Head of caudate nucleus (tissue), 42 donors: ENCODE measurements at regions not wholly inside any gene's neighbourhood (a gene's known extent, or its start where the extent isn't known, plus 50 kb on each side); places are given as distances from the start of the nearest gene placed in this dataset.
A peak's percentile ranks its signal among the peaks of the same experiment; 100 is the strongest.
"Not testable (repeated sequence)": the region's sequence is repeated elsewhere in the genome, so short reads cannot be mapped to it uniquely, and the experiment has no call there.

ENCODE experiments used
- DNase-seq, 42 donors: peaks; one replicate each; pipeline versions ENCODE4 v3.0.0 to v3.0.0-alpha.2; 2020 to 2021; ENCODE audit warnings: mixed read lengths in 7 of 42
- intact Hi-C: fragments of 100-400 bp; cut with DNase I; formaldehyde crosslinking; loops from one replicate; pipeline ENCODE4 v1.15.0; 2022

DNA sequence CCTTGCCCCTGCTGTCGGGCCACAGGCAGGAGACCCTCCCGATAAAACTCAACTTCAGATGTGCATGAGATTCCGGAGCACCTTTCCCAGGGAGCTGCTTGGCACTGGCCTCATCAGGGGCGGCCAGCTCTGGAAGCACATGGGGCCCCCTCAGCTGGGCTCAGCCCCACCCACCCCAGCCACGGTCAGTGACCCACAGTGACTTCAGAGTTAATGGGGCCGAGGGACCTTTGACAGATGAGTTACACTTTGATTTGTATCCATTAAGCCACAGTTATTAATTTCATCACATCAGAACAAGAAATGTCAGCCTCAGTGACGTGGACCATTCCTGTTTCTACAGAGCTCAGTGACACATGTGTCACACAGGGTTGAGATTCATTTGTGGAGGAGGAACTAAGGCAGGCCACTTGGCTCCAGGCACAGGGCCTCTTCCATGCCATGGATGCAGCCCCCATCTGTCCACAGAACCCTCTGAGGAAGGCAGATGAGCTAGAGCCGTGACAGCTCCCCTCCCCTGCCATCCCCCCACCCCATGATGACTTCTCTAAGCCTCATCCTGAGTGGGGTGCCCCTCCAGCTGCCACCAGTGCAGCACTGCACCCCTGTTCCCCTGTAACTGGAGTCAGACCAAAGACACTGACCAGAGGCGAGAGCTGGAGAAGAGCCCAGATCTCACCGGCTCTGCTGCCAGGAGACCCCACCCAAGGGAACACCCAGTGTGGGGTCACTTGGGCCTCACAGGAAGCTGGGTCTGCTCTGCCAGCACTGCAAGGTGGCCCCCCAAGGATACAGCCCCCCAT is 69.4 kb upstream of the ADAMTS2 start:
- DNase-seq = peak in 3 of 42 donors; percentile 18 to 31 (median 19)
- intact Hi-C loops = no loop called here

DNA sequence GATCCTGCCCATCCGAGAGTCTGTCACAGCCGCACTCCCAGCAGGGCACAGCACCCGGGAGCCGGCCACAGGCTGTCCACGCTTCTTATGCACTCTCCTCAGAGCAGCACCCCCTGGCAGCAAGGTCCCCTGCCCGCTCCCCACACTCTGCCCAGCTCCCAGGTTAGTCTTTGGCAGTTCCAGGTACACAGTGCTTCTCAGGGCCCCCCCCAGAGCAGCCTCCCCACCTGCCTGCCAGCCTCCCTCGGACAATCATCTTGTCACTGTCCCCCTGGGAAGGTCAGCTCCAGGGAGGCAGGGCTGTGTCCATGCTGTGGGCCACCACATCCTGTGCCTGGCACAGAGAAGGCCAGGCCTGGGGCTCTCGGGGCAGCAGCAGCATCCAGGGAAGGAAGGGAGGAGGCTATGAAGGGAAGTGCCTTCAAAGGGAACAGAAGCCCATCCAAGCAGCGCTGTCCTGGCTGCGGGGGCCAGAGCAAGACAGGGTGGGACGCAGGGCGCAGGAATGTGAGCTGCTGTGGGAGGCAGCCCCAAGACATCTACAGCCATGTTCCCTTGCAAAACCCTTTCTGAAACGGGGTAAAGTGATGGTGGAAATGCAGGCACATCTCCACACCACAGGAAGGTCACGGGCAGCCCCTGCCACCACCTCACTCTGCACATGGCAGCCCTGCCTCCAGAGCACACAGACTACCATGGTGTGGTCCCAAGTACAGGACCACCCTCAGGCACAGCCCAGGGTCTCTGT is 68.6 kb upstream of the ADAMTS2 start:
- peak in 2 of 42 donors; percentile 17 to 31 for DNase-seq
- intact Hi-C loops = no loop called here

DNA sequence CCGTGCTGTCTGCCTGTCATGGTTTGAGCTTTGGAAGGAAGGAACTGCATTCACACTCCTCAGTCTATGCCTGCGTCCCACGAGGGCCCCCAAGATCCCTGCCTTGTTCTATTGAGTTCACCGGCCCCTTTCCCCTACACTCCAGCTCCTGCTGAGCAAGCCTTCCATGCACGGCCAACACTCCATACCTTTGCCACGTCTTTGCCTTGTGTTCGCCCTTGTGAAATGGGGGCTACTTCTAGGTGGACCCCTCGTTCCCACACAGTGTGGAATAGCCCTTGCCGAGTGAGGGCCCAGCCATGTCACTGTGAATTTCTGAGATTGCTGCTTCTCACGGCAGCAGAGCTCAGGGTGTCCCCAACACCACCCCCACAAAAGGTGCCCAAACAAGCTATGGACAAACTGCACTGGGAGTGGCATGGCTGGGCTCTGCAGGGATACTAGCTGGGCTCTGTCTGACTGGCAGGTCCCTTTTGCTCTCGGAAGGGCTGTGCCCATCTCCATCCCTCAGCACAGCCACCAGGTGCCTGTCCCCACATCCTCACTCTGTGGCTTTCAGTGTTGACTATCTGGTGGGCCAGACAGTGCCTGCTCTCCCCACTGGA is 67.9 kb upstream of the ADAMTS2 start:
- DNase-seq = peak in 2 of 42 donors; percentile 22 to 26
- intact Hi-C loops = no loop called here

DNA sequence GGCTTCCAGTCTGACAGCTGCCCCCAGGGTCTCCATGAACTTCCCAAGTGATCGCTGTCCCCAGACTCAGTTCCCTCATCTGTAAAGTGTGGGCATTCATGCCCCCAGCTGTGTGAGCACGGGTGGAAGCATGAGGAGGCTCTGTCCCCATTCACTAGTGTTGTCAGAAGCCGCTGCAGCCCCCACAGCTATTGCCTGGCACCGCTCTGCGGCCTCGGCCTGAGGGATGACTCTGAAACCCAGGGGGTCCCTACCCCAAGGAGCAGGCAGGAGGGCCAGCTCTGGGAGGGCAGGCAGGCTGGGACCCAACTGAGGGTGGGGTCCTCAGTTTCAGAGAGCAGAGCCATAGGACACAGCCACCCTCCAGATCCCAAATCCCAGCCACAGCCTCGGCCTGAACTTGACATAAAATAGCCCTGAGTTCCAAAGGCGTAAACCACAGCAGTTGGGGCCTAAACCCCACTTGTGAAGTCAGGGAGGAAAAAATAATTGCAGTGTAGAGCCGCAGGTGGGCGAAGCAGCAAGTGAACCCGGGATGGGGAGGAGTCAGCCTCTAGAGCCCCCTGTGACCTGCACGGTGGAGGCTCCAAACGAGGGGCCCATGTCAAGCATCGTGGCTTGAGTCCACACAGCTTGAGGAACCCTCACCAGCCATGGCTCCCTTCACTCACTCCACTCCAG is 66.0 kb upstream of the ADAMTS2 start:
- intact Hi-C loops = no loop called here

DNA sequence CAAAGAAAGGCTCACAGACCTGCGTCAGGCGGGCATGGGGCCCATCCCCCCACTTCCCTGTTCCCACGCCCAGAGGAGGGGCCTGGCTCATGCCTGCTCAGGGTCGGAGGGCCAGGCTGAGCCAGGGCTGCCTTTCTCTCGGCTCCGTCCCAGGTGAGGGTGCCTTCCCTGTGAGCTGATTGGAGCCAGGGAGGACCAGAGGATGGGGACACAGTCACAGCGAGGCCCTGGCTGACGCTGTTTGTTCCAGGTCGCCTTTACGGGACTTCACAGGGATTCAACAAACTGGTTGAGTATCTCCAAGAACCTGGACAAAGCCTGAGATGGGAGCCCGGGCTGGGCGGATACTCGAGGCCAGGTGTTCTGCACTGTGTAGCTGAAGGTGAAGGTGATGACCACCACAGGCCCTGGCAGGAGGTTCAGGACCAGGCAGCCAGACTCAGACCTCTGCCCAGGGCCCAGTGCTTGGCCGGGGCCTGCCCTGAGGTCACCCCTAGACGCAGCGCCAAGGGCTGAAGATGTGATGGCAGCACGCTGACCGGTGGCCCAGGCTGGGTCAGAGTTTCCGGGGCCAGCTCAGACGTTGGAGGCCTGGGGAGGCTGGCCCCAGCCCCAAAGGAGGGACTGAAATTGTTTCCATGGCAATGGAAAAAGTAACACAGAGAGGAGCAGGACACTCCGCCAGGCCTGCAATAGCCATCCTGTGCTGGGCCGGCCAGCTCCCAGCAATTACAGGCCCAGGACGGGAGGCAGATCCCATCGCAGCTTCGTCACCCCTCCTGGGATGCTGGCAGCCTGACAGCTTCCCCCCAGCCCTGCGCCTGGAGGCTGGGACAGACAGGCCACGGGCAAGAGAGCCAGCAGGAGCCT is 65.3 kb upstream of the ADAMTS2 start:
- intact Hi-C loops = no loop called here
- DNase-seq = peak in 4 of 42 donors; percentile 10 to 31 (median 26)

More for the DNA sequence above, 66.0 kb upstream of the ADAMTS2 start:
- DNase-seq = peak in 4 of 42 donors; percentile 6 to 24 (median 20)

DNA sequence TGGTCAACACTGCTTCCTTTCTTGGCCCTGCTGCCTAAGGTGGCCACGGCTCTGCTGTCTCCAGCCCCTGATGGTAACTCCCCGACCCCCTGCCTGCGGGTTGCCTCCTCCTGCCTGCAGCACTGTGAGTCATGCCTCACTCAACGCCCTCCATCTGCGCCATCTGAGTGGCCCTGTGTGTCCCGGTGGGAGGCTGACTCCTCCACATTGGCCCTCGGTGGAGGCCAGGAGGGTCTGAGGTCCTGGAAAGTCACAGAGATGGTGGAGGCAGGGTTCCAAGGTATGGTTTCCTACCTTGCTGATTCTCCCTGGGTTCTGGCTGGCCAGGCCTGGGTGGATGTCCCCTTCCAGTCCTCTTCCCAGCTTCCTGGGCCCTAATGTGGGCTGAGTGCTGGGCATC is 64.5 kb upstream of the ADAMTS2 start:
- peak in 3 of 42 donors; percentile 20 to 30 (median 22) for DNase-seq
- intact Hi-C loops = no loop called here

DNA sequence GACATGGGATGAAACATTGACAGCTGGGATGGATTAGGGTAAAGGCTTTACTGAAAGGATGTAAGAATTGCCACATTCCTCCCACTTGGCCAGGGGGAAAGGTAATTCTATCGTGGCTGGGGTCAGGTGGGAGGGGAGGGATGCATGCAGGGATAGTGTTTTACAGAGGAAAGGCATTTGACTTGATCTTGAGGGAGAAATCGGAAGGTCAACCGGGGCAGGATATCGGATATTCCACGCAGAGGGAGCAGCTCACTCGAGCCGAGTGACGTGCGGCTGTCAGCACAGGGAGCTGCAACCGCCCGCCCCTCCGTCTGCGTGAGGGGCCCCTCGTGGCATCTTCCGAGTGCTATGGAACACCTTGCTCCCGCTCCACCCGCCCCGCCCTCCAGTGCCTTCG is 63.4 kb upstream of the ADAMTS2 start:
- DNase-seq = peak in 3 of 42 donors; percentile 8 to 22 (median 21)
- intact Hi-C loops = no loop called here

DNA sequence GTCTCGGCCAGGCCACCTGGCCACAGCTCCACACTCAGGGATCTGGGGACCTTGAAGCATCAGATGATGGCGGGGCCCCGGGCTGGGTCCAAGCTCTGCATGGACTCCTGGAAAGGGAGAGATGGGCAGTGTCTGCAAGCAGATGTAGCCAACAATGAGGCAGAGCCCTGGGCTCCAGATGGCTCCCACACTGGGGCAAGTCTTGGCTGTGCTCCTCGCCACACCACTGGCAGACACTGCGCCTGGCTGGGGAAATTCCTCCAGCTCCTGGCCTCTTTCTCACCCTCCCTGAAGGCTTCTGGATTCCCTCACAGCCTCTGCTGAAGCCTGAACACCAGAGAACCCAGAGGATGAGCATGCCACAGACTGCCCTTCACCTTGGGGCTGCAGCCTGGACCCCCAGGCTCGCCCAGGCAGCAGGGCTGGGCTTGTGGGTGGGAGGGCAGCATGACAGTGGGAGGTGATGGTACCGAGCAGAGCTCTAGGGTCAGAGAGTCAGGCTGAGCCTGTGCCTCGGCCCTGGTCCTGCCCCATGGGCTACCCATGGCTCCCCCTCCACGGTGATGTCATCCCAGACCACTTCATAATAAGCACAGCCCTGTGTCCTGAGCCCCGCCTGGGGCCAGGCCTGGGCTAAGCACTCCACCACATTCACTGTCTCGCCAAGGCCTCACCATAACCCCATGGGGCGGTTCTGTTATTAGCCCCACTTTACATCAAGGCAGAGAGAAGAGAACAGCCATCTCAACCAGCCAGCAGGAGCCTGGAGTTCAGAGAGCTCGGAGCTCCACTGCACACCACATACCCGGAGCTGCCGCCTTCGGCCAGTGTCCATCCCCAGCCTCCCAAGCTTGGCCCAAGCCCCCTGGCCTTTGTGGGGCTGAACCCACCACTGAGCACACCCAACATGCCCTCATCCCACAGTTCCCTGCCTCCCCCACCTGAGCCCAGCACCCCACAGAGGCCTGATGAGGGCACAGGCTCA is 62.2 kb upstream of the ADAMTS2 start:
- intact Hi-C loops = no loop called here
- DNase-seq = peak in 4 of 42 donors; percentile 11 to 34 (median 28)

DNA sequence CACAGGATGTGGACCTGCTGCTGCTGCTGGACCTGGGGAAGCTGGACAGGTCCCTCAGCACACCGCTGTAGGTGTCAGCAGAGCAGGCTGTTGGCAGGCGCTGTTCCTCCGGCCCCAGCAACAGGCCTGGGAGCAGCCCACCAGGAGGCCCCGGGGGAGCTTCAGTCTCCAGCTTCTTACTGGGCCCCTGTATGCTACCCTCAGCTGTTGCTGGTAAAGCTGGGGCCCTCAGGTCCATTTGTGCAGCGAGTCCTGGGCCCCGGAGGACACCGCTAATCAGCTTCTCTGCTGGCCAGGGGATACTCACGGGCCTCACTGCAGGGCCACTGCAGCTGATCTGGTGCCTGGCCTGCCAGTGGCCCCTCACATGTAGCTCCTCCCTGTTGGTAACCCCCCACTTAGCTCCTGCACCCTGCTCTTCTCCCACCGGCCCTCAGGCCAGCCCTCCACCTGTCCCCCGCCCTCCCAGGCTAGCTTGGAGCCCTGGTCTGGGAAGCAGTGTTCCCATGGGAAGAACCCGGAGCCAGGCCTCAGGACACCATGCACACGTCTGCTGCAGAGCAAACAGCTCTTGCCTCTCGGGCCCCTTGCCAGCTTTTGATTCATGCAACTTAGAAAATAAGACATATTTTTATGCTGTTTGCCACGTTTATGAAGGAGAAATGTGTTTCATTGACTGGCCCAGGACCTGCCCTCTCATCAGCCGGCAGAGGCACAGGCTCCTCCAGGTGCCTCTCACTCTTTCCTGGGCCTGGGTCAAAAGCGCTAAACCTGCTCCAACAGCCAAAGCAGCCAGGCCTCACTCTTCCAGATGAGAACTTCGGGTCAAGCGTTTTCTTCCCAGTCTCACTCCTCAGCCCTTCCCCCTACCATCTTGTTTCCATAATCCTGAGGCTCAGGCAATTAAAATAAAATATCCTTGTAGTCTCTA is 61.0 kb upstream of the ADAMTS2 start:
- peak in 5 of 42 donors; percentile 4 to 38 (median 20) for DNase-seq
- intact Hi-C loops = no loop called here

DNA sequence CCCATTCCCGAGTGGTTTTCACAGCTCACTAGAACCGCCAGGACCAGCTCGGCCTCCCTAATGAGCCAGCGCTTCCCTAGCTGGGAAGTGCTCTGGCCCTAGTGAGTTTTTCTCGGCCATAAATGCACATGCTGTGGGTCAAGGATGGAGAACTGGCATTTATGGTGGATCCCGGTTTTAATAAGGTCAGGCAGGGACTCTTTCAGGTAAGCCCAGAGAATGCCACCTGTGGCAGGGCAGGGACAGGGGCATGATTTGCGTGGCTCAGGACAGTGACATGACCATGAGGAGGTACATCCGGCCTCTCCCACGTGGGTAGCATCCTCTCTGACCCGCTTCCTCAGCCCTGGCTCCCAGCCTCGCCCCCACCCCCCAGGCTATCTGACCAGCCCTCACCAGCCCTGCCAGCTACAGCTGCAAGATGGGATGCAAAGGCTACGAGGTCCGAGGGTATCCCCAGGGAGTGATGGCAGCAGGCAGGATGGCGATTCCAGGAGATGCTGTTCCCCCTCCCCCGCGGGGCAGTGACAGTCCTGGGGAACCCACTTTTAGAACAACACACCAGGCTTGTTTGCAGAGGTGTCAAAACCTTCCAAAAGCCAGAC is 60.3 kb upstream of the ADAMTS2 start:
- intact Hi-C loops = no loop called here

DNA sequence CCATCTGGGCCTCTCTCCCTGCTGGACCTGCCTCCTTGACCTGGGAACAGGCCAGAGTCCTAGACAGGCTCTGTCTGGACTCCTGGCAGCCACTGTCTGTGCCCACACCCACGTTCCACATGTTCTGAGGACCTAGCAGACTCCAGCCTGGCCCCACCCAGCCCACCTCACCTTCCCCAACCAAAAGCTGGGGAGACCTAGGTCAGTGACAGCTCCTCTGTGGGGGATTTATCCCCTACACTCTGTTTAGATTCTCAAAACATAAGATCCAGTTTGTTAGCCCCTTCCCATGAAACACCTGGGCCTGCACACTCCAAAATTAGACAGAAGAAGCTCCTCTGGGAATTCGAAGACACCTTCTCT is 59.8 kb upstream of the ADAMTS2 start:
- intact Hi-C loops = no loop called here

More for the DNA sequence above, 60.3 kb upstream of the ADAMTS2 start:
- peak in 4 of 42 donors; percentile 11 to 41 (median 28) for DNase-seq

DNA sequence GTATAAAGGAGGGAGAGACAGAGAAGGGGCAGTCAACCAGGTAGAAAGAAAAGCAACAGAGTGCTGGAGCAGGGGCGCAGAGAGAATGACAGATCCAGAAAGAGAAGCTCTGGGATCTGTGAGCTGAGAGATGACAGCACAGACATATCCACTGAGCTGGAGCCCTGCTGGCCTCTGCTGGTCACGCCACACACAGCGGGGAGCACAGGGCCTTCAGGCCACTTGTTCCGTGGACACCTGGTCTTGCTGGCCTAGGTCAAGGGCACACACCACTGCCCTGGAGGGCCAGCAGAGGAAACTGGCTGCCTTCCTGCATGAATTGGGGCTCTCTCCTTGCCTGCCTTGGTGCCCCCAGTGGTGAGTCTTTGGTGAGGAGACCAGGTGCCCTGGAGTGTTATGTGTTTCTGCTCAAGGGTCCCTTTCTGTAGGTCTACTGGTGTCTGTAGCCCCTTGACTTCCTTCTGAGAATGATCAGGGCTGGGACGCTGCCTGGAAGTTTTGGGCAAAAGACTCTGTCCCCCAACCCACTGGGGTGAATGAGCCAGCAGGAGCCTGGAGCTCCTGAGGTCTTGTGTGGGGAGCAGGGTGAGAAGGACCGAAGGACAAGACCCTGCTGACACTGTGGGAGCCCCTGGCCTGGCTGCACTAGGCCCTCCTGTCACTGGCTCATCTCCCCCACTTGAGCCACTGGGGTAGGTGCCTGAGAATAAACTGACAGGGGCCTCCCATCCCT is 59.2 kb upstream of the ADAMTS2 start:
- intact Hi-C loops = no loop called here
- peak in 4 of 42 donors; percentile 17 to 41 (median 34) for DNase-seq

More for the DNA sequence above, 59.8 kb upstream of the ADAMTS2 start:
- DNase-seq = peak in 3 of 42 donors; percentile 17 to 29 (median 21)

DNA sequence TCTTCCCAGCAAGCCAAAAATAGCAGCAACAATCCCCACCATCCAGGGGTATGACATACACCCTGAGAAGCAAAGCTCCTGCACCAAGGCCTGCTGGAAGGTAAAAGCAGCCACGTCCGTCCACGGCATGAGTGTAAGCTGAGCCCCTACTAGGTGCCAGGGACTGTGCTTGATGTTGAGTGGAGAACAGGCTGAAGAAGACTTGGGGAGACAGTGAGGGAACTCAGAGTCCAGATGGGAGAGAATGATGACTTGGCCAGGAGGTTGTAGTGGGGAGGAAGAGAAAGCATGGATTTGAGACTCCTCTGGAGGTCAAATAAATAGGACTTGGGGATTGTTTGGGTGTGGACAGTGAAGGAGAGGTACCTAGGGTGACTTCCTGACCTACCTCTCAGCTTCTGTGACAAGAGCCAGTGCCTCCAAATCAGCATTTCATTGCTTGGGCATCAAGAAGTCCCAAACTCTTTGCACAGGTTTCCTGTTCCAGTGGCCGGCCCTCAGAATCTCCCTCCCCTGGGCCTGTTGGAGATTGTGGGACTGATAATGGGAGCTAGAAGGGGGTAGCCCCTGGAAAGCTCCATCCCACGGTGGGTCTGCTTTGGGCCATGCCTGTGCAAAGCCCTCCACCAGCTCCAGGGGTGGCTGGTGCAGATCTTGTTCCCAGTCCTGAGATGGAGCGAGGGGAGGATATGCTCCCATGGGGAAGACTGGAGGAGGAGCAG is 58.3 kb upstream of the ADAMTS2 start:
- DNase-seq = peak in 2 of 42 donors; percentile 18 to 27

DNA sequence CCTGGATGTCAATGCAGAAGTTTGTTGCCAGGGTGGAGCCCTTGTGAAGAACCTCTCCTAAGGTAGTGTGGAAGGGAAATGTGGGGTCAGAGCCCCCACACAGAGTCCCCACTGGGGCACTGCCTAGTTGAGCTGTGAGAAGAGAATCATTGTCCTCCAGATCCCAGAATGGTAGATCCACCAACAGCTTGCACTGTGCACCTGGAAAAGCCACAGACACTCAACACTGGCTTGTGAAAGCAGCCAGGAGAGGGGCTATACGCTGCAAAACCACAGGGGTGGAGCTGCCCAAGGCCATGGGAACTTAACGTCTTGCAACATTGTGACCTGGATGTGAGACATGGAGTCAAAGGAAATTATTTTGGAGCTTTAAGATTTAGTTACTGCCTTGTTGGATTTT is 55.2 kb upstream of the ADAMTS2 start:
- DNase-seq = peak in 2 of 42 donors; percentile 10 to 12
- intact Hi-C loops = not testable (repeated sequence)

More for the DNA sequence above, 58.3 kb upstream of the ADAMTS2 start:
- intact Hi-C loops = no loop called here
